CD14-positive monocyte (primary cell): ENCODE measurements at regions not wholly inside any gene's neighbourhood (a gene's known extent, or its start where the extent isn't known, plus 50 kb on each side); places are given as distances from the start of the nearest gene placed in this dataset.

ENCODE experiments used
- DNase-seq, 3 donors: peaks; one replicate each; pipeline ENCODE4 v3.0.0-alpha.2; 2011 to 2022
- H2AFZ ChIP-seq: 2 replicates; pipeline ENCODE4 v1.6.0; 2012; ENCODE audit warnings: mild to moderate bottlenecking, low read depth, low read length, inconsistent platforms; ENCODE audit not compliant: insufficient read depth, poor library complexity, severe bottlenecking
- H3K27ac ChIP-seq, 2 donors: 1 replicate in 1 of 2; 2 replicates in 1 of 2; pipeline ENCODE4 v1.5.1; 2012 to 2013; ENCODE audit warnings: low read length in 2 of 2, control low read depth in 1 of 2, inconsistent platforms in 1 of 2, low read depth in 1 of 2, mild to moderate bottlenecking in 1 of 2
- H3K27me3 ChIP-seq, 2 donors: one replicate each; pipeline versions ENCODE4 v1.6.0 to v1.6.1; 2011 to 2013; ENCODE audit warnings: low read length in 2 of 2; ENCODE audit not compliant: control insufficient read depth in 2 of 2, insufficient read depth in 2 of 2
- H3K36me3 ChIP-seq, 2 donors: replicated peaks in 1 of 2; 1 replicate in 1 of 2; 2 replicates in 1 of 2; pipeline versions ENCODE4 v1.5.1 to v1.6.1; 2012 to 2013; ENCODE audit warnings: low read length in 2 of 2, control low read depth in 1 of 2, inconsistent platforms in 1 of 2, mild to moderate bottlenecking in 1 of 2; ENCODE audit not compliant: insufficient read depth in 2 of 2, control insufficient read depth in 1 of 2
- H3K4me1 ChIP-seq, 2 donors: 1 replicate in 1 of 2; 2 replicates in 1 of 2; pipeline versions ENCODE4 v1.5.1 to v1.6.1; 2012 to 2013; ENCODE audit warnings: low read length in 2 of 2, control low read depth in 1 of 2, inconsistent platforms in 1 of 2, mild to moderate bottlenecking in 1 of 2, moderate library complexity in 1 of 2; ENCODE audit not compliant: insufficient read depth in 2 of 2, control insufficient read depth in 1 of 2
- H3K4me2 ChIP-seq: replicated peaks from 2 replicates; pipeline ENCODE3; 2012; ENCODE audit warnings: low read length, moderate library complexity, mild to moderate bottlenecking; ENCODE audit not compliant: poor library complexity, severe bottlenecking; ENCODE audit errors: extremely low read depth
- H3K4me3 ChIP-seq, 3 experiments: fragments of 200-600 bp in 1 of 3; sonication (generic) in 1 of 3; replicated peaks in 1 of 3; 1 replicate in 2 of 3; 2 replicates in 1 of 3; pipeline ENCODE4 v1.5.1; 2011 to 2013; ENCODE audit warnings: low read length in 3 of 3, mild to moderate bottlenecking in 3 of 3, control low read depth in 2 of 3, low read depth in 2 of 3, inconsistent platforms in 1 of 3, moderate library complexity in 1 of 3
- H3K79me2 ChIP-seq: 2 replicates; pipeline ENCODE4 v1.6.0; 2012; ENCODE audit warnings: mild to moderate bottlenecking, control low read depth, inconsistent platforms, low read length, moderate library complexity; ENCODE audit not compliant: insufficient read depth
- H3K9ac ChIP-seq: 2 replicates; pipeline ENCODE4 v1.6.0; 2017; ENCODE audit warnings: low read length, mild to moderate bottlenecking; ENCODE audit not compliant: insufficient read depth, poor library complexity, severe bottlenecking
- H3K9me3 ChIP-seq, 2 donors: replicated peaks in 1 of 2; 1 replicate in 1 of 2; 2 replicates in 1 of 2; pipeline versions ENCODE4 v1.5.1 to v1.6.1; 2012 to 2013; ENCODE audit warnings: low read length in 2 of 2, control low read depth in 1 of 2; ENCODE audit not compliant: control insufficient read depth in 1 of 2, insufficient read depth in 1 of 2
- H4K20me1 ChIP-seq: 2 replicates; pipeline ENCODE4 v1.6.0; 2012; ENCODE audit warnings: mild to moderate bottlenecking, low read length, control low read depth, moderate library complexity; ENCODE audit not compliant: insufficient read depth
- H3K27ac Mint-ChIP-seq, 7 donors: one replicate each; pipeline ENCODE4 v1.8.0; 2020; ENCODE audit warnings: mild to moderate bottlenecking in 7 of 7, mixed read lengths in 7 of 7, moderate library complexity in 6 of 7, inconsistent platforms in 2 of 7
- H3K27me3 Mint-ChIP-seq, 3 donors: one replicate each; pipeline ENCODE4 v1.8.0; 2021 to 2022; ENCODE audit warnings: low read depth in 3 of 3, mild to moderate bottlenecking in 3 of 3, mixed read lengths in 3 of 3, moderate library complexity in 3 of 3, inconsistent platforms in 1 of 3
- H3K36me3 Mint-ChIP-seq, 2 donors: one replicate each; pipeline ENCODE4 v1.8.0; 2020; ENCODE audit warnings: mixed read lengths in 2 of 2, inconsistent platforms in 1 of 2, mild to moderate bottlenecking in 1 of 2
- H3K4me1 Mint-ChIP-seq: one replicate; pipeline ENCODE4 v1.8.0; 2020; ENCODE audit warnings: mild to moderate bottlenecking, mixed read lengths
- H3K4me3 Mint-ChIP-seq, 2 donors: one replicate each; pipeline ENCODE4 v1.8.0; 2020; ENCODE audit warnings: mild to moderate bottlenecking in 2 of 2, mixed read lengths in 2 of 2, moderate library complexity in 1 of 2
- H3K9me3 Mint-ChIP-seq, 7 donors: one replicate each; pipeline ENCODE4 v1.8.0; 2020 to 2022; ENCODE audit warnings: mixed read lengths in 7 of 7, mild to moderate bottlenecking in 6 of 7, moderate library complexity in 6 of 7, inconsistent platforms in 2 of 7
- WGBS: methylation state at CpG from one replicate; pipeline ENCODE4 v1.1.5; 2013; ENCODE audit warnings: missing lambda C conversion rate; ENCODE audit not compliant: insufficient coverage; 5-methylcytosine and 5-hydroxymethylcytosine counted together
- intact Hi-C, 2 donors: fragments of 100-400 bp; cut with micrococcal nuclease; formaldehyde crosslinking; loops; one replicate each; pipeline versions ENCODE4 v1.15.0 to v1.15.1; 2023
- TF ChIP-seq, protein P1 (sequence below): fragments of 200-600 bp; IDR thresholded peaks from one replicate; pipeline ENCODE4 v1.8.0; 2022; ENCODE audit warnings: antibody characterized with exemption, mild to moderate bottlenecking

DNA sequence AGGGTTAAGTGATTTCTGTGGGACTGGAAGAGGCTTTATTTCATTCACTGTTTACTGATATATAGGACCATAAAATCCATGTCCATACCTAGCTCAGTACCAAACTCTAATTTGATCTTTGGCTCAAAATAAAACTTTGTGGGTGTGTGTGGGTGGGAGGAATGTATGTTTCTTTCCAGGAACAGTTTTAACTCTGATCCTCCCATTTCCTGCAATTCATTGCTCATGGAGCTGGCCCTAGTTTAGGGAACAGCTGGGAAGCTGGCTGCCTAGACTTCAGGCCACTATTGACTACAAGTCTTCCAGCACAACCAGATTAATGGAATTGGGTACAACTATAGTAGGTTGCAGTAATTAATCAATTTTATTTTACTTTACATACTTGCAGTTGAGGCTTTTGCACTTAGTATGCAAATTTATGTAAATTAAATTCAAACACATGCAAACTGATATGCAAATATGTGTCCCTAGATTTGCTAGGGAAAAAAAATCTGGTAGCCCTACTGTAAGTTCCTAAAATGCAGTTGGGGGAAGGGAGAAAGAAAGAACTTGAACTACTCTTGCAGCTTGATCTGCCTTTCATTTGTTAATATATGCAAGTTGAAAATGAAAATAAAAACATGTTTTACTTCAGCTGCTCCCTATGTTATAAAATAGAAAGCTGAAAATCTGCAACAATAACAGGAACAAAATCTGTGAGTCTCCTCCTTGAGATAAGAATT lies 1070.3 kb upstream of the CELF4 start:
- Histone ChIP-seq H3K9me3 (peaks cover 13 to 15% of the 10 kb centered on the region in 2 donors), H3K4me2 (no peak overlapping the region), H3K9ac (no peak overlapping the region), H4K20me1 (no peaks in the 10 kb centered on the region), H3K27ac (no peak overlapping the region), H2AFZ (no peak overlapping the region), H3K79me2 (no peaks in the 10 kb centered on the region), H3K4me3 (no peak overlapping the region), H3K27me3 (no peaks in the 10 kb centered on the region), H3K4me1 (no peaks in the 10 kb centered on the region), H3K36me3 (no peaks in the 10 kb centered on the region)
- H3K4me1 Mint-ChIP-seq: no peaks in the 10 kb centered on the region
- no peaks in the 10 kb centered on the region for H3K27me3 Mint-ChIP-seq
- H3K4me3 Mint-ChIP-seq: no peak overlapping the region
- no peaks in the 10 kb centered on the region for H3K36me3 Mint-ChIP-seq
- no peak for DNase-seq
- H3K27ac Mint-ChIP-seq: no peak overlapping the region
- peaks cover 7 to 22% (median 11%) of the 10 kb centered on the region in 7 donors for H3K9me3 Mint-ChIP-seq
- intact Hi-C loops: no loop called here
- TF ChIP-seq, protein P1, sequence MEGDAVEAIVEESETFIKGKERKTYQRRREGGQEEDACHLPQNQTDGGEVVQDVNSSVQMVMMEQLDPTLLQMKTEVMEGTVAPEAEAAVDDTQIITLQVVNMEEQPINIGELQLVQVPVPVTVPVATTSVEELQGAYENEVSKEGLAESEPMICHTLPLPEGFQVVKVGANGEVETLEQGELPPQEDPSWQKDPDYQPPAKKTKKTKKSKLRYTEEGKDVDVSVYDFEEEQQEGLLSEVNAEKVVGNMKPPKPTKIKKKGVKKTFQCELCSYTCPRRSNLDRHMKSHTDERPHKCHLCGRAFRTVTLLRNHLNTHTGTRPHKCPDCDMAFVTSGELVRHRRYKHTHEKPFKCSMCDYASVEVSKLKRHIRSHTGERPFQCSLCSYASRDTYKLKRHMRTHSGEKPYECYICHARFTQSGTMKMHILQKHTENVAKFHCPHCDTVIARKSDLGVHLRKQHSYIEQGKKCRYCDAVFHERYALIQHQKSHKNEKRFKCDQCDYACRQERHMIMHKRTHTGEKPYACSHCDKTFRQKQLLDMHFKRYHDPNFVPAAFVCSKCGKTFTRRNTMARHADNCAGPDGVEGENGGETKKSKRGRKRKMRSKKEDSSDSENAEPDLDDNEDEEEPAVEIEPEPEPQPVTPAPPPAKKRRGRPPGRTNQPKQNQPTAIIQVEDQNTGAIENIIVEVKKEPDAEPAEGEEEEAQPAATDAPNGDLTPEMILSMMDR: no peak

DNA sequence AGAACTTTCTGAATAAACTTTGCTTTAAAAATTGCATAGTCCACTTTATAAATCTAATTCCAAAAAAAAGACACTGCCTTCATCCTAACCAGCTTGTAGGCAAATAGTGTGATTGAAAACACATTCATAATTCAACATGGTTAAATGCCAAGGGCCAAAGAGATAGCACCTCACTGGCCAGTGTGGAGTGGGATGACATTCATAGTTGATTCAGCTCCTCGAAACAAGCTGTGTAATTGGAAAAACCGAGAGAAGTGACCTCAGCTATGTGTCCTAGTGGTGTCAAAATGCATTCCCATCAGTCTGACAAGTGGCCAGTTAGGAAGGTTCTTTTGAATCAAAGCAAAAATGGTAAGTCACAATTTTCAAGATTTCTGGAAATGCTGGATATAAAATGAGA lies 1068.5 kb upstream of the CELF4 start:
- peaks cover 5 to 14% (median 6%) of the 10 kb centered on the region in 7 donors for H3K9me3 Mint-ChIP-seq
- WGBS: 96% methylated on average over 2 of the region's 2 CpGs
- TF ChIP-seq, protein P1: no peak
- H3K4me3 Mint-ChIP-seq: no peak overlapping the region
- DNase-seq: no peak
- H2AFZ ChIP-seq: no peak overlapping the region
- H3K79me2 ChIP-seq: no peaks in the 10 kb centered on the region
- no peak overlapping the region for H3K27ac ChIP-seq
- intact Hi-C loops: no loop called here
- no peak overlapping the region for H3K9ac ChIP-seq
- H3K27ac Mint-ChIP-seq: no peak overlapping the region
- H3K9me3 ChIP-seq: peaks cover 7 to 10% of the 10 kb centered on the region in 2 donors
- H3K27me3 Mint-ChIP-seq: peaks cover 0 to 2% (median 0%) of the 10 kb centered on the region in 3 donors
- H3K36me3 ChIP-seq: no peaks in the 10 kb centered on the region
- H3K27me3 ChIP-seq: no peaks in the 10 kb centered on the region
- no peaks in the 10 kb centered on the region for H3K36me3 Mint-ChIP-seq
- H3K4me1 Mint-ChIP-seq: no peaks in the 10 kb centered on the region
- no peaks in the 10 kb centered on the region for H3K4me1 ChIP-seq
- H3K4me2 ChIP-seq: no peak overlapping the region
- H3K4me3 ChIP-seq: no peak overlapping the region
- H4K20me1 ChIP-seq: no peaks in the 10 kb centered on the region
